Panc1 (cell line): ENCODE measurements at regions not wholly inside any gene's neighbourhood (a gene's known extent, or its start where the extent isn't known, plus 50 kb on each side); places are given as distances from the start of the nearest gene placed in this dataset.

Experiments
- ATAC-seq: fragments of 200-7000 bp; cut with Tn5 transposase; 2 replicates; pipeline ENCODE4 v1.9.1; 2020; ENCODE audit warnings: mild to moderate bottlenecking, moderate library complexity
- BruUV-seq: library from RNA; stranded (reverse); fragments of 400-500 nt; replicated peaks from 2 replicates; lab custom pipeline; 2021; lab: Mats Ljungman, UMichigan
- CTCF ChIA-PET: fragments of 300-600 bp; sonication (Branson Sonifier 250); formaldehyde crosslinking; loops from one replicate; lab custom pipeline; 2022; ENCODE audit warnings: antibody characterized with exemption; lab: Charles Lee
- POLR2A ChIA-PET: fragments of 300-600 bp; sonication (Branson Sonifier 250); formaldehyde crosslinking; loops from one replicate; lab custom pipeline; 2022; ENCODE audit warnings: antibody characterized with exemption; lab: Charles Lee
- DNase-seq: peaks from one replicate; pipeline ENCODE4 v3.0.0-alpha.2; 2010; ENCODE audit warnings: low read depth, low spot score
- H3K27ac ChIP-seq: 2 replicates; pipeline ENCODE4 v1.5.1; 2011; ENCODE audit warnings: mild to moderate bottlenecking, low read length, inconsistent platforms
- H3K27me3 ChIP-seq: fragments of 200-500 bp; sonication (Bioruptor generic); 2 replicates; pipeline ENCODE4 v1.6.0; 2014; ENCODE audit warnings: low read length, inconsistent platforms; ENCODE audit not compliant: control insufficient read depth, insufficient read depth
- H3K36me3 ChIP-seq: fragments of 200-500 bp; sonication (Bioruptor generic); 2 replicates; pipeline ENCODE4 v1.5.1; 2014; ENCODE audit warnings: inconsistent platforms, mild to moderate bottlenecking, low read length, moderate library complexity; ENCODE audit not compliant: control insufficient read depth, insufficient read depth
- H3K4me1 ChIP-seq: 2 replicates; pipeline ENCODE4 v1.5.1; 2011; ENCODE audit warnings: inconsistent platforms, mild to moderate bottlenecking, low read length, moderate library complexity; ENCODE audit not compliant: control insufficient read depth, insufficient read depth
- H3K4me3 ChIP-seq, 2 experiments: 2 replicates each; pipeline ENCODE4 v1.5.1; 2011 to 2012; ENCODE audit warnings: low read depth in 2 of 2, low read length in 2 of 2, mild to moderate bottlenecking in 2 of 2, inconsistent platforms in 1 of 2, moderate library complexity in 1 of 2
- H3K9me3 ChIP-seq: fragments of 200-500 bp; sonication (Bioruptor generic); 2 replicates; pipeline ENCODE4 v1.5.1; 2014; ENCODE audit warnings: low read depth, mild to moderate bottlenecking, inconsistent platforms, low read length, moderate library complexity; ENCODE audit not compliant: control insufficient read depth, insufficient read depth
- CTCF ChIP-seq: fragments of 450-650 bp; IDR thresholded peaks from 2 replicates; pipeline ENCODE4 v1.5.1; 2017; ENCODE audit warnings: mild to moderate bottlenecking
- POLR2AphosphoS5 ChIP-seq: IDR thresholded peaks from 2 replicates; pipeline ENCODE4 v1.6.1; 2012; ENCODE audit warnings: mild to moderate bottlenecking, low read depth, low read length, moderate library complexity
- REST ChIP-seq, 2 experiments: IDR thresholded peaks; 2 replicates each; pipeline ENCODE4 v1.6.1; 2011 to 2012; ENCODE audit warnings: low read depth in 2 of 2, control low read depth in 1 of 2, low read length in 1 of 2, mild to moderate bottlenecking in 1 of 2, moderate library complexity in 1 of 2; ENCODE audit not compliant: insufficient read depth in 1 of 2
- SIN3A ChIP-seq: IDR thresholded peaks from 2 replicates; pipeline ENCODE4 v1.6.1; 2012; ENCODE audit warnings: low read depth, mild to moderate bottlenecking, low read length, moderate library complexity, borderline replicate concordance; ENCODE audit not compliant: insufficient read depth
- TCF7L2 ChIP-seq: IDR thresholded peaks from 2 replicates; pipeline ENCODE4 v1.6.1; 2011; ENCODE audit warnings: mild to moderate bottlenecking, low read depth, low read length, inconsistent platforms
- in situ Hi-C: cut with HindIII; loops from 2 replicates; pipeline ENCODE4 v1.10.0; 2016; ENCODE audit warnings: low sequenced_read_pairs, low pct_unique_long_range_greater_than_20kb
- intact Hi-C: fragments of 100-400 bp; cut with micrococcal nuclease; formaldehyde crosslinking; loops from one replicate; pipeline ENCODE4 v1.10.0; 2022; ENCODE audit not compliant: unreplicated experiment

- CTCF ChIA-PET, result no interaction called here
- no peak overlapping the region for H3K27ac ChIP-seq
- H3K4me3 ChIP-seq, result no peak overlapping the region
Measured at GRCh38 chr11:128323381-128323780, 264.0 kb downstream of the ETS1 start.

GRCh38 chr11:128318856-128319474 lies 268.4 kb downstream of the ETS1 start:
- DNase-seq, result no peak
- no peak for ATAC-seq
- no TSS peak for BruUV-seq
- no peak overlapping the region for H3K27ac ChIP-seq
- in situ Hi-C loops, result no loop called here
- no peaks in the 10 kb centered on the region; the same call in 1 of the 2 replicates for H3K9me3 ChIP-seq
- H3K36me3 ChIP-seq, result no peaks in the 10 kb centered on the region
- TF ChIP-seq REST (IDR thresholded peaks at IDR 0.05; ENCODE audit: insufficient read depth in 1 of 2, low read depth in 2 of 2, low read length in 1 of 2) (no peak), POLR2AphosphoS5 (no peak), SIN3A (no peak), TCF7L2 (no peak), CTCF (no peak)
- ChIA-PET CTCF (no interaction called here), POLR2A (no interaction called here)
- H3K27me3 ChIP-seq, result no peaks in the 10 kb centered on the region
- intact Hi-C loops, result no loop called here
- H3K4me1 ChIP-seq, result no peaks in the 10 kb centered on the region
- no peak overlapping the region for H3K4me3 ChIP-seq

More at GRCh38 chr11:128323381-128323780, 264.0 kb downstream of the ETS1 start:
- Histone ChIP-seq H3K36me3 (no peaks in the 10 kb centered on the region), H3K4me1 (no peaks in the 10 kb centered on the region), H3K27me3 (no peaks in the 10 kb centered on the region), H3K9me3 (no peaks in the 10 kb centered on the region)
- POLR2A ChIA-PET, result no interaction called here
- in situ Hi-C loops (no loop called here), intact Hi-C loops (no loop called here)
- ATAC-seq (no peak), DNase-seq (no peak)
- TF ChIP-seq SIN3A (no peak), TCF7L2 (no peak), POLR2AphosphoS5 (no peak), REST (IDR thresholded peaks at IDR 0.05; ENCODE audit: insufficient read depth in 1 of 2, low read depth in 2 of 2, low read length in 1 of 2) (no peak), CTCF (no peak; the same call in 1 of the 2 replicates)
- BruUV-seq, result no TSS peak
